ENCODE measurements at regions not wholly inside any gene's neighbourhood (a gene's known extent, or its start where the extent isn't known, plus 50 kb on each side); places are given as distances from the start of the nearest gene placed in this dataset.

DNA sequence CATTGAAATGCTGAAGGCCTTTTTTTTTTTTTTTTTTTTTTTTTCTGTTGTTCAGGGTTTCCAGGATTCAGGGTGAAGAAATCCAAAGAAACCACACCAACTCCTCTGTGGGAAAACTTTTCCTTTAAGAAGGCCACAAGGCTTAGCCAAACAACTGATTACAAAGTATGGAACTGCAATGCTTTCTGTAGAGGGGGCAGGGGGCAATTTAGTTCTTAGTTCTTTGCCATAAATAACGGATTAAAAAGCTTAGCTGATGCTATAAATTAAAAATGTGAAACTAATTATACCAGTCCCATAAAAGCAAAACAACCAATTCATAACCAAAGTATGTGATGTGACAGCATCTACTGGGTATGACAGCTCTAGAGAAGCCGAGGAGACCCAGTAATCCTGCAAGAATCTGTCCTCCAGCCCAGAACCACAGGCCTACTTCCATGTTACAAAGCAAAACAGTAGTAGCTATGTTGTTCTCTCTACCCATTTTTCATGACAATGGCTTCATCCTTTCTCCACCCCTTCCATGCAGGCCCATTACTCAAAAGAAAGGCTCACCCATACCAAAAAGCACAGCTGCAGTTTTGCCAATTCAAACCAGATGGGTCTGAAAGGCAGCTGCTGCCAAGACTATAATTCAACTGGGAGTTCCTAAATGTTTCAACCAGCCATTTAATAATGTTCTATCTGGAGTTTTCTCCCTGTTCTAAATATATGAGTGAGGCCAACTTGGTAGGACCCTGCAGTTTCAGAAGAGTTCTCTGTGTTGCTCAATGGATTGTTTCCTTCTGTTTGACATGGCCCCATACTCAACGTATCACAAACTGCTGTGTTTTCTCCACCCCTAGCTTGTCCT is 167.1 kb upstream of the ZFHX3 start:
- no peaks in the 10 kb centered on the region for H3K79me2 ChIP-seq (ENCODE audit: control insufficient read depth, insufficient read depth, low read length)
- H3K4me3 ChIP-seq (ENCODE audit: control insufficient read depth in 2 of 3, extremely low read depth in 1 of 3, insufficient read depth in 2 of 3, low read depth in 1 of 3, low read length in 3 of 3): no peak overlapping the region
- H4K20me1 ChIP-seq (ENCODE audit: control insufficient read depth, extremely low read depth, insufficient read depth, low read length): no peaks in the 10 kb centered on the region
- no peaks in the 10 kb centered on the region for H3K9me1 ChIP-seq (ENCODE audit: control insufficient read depth, extremely low read depth, insufficient read depth, low read length)
- H3K9me3 ChIP-seq (ENCODE audit: control insufficient read depth, low read depth, low read length): peaks cover 2% of the 10 kb centered on the region
- H3K4me1 ChIP-seq (ENCODE audit: control insufficient read depth, extremely low read depth, insufficient read depth, low read length): no peaks in the 10 kb centered on the region
- dilution Hi-C loops (cut with MboI; ENCODE audit: extremely low pct_ligation_motif_present, low sequenced_read_pairs): no loop called here
- H3K27ac ChIP-seq (ENCODE audit: control insufficient read depth, insufficient read depth, low read length): no peak overlapping the region
- no peak overlapping the region for H2AFZ ChIP-seq (ENCODE audit: control insufficient read depth, low read length)
- H3K36me3 ChIP-seq (ENCODE audit: control insufficient read depth in 2 of 2, extremely low read depth in 1 of 2, insufficient read depth in 2 of 2, low read length in 2 of 2): no peaks in the 10 kb centered on the region
- TF ChIP-seq, protein P1, sequence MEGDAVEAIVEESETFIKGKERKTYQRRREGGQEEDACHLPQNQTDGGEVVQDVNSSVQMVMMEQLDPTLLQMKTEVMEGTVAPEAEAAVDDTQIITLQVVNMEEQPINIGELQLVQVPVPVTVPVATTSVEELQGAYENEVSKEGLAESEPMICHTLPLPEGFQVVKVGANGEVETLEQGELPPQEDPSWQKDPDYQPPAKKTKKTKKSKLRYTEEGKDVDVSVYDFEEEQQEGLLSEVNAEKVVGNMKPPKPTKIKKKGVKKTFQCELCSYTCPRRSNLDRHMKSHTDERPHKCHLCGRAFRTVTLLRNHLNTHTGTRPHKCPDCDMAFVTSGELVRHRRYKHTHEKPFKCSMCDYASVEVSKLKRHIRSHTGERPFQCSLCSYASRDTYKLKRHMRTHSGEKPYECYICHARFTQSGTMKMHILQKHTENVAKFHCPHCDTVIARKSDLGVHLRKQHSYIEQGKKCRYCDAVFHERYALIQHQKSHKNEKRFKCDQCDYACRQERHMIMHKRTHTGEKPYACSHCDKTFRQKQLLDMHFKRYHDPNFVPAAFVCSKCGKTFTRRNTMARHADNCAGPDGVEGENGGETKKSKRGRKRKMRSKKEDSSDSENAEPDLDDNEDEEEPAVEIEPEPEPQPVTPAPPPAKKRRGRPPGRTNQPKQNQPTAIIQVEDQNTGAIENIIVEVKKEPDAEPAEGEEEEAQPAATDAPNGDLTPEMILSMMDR (optimal IDR thresholded peaks at IDR 0.05 in 1 of 3, IDR thresholded peaks at IDR 0.05 in 1 of 3, conservative IDR thresholded peaks at IDR 0.05 in 1 of 3; ENCODE audit: extremely low read depth in 1 of 3, insufficient read depth in 2 of 3, low read length in 3 of 3): no peak
- TF ChIP-seq EZH2 (IDR thresholded peaks at IDR 0.05; ENCODE audit: low read length): no peak
- DNase-seq (ENCODE audit: low read depth, low spot score) (no peak), FAIRE-seq (no peak)
- H3K4me2 ChIP-seq (ENCODE audit: control insufficient read depth, extremely low read depth, insufficient read depth, low read depth, low read length): no peak overlapping the region
- H3K27me3 ChIP-seq (ENCODE audit: control insufficient read depth, extremely low read depth, insufficient read depth, low read length): no peaks in the 10 kb centered on the region
- H3K9ac ChIP-seq (ENCODE audit: control insufficient read depth, extremely low read depth, insufficient read depth, low read length): no peak overlapping the region

DNA sequence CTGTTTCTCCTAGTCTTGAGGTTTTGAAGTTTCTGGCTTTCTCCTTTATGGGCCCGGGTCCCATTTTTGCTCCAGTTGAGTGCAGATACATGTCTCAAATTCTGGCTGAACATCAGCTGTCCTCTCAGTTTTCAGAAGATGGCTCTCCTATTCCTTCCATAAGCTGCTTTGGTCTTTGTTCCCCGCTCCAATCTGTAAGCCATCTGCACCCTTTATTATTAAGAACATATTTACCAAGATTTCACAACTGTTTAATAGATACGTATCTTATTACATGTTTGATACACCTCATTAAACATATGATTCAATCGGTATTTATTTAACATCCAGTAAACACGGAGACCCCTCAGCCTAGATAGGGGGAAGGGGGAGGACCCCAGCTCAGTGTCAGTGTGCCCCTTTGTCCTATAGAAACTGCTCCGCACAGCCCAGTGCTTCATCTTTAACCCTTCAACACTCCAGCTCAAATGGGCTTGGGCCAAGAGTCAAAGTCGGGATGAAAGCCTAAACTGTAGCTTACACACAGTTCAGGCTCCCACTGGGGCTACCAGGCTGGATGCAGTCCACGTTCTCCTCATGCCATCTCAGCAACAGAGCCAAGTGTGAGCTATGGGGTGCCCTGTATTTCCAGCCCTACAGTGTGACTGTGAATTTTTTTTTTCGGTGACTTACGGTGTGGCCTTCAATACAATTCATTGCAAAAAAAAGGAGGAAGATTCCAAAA is 166.0 kb upstream of the ZFHX3 start:
- H3K4me3 ChIP-seq (ENCODE audit: control insufficient read depth in 2 of 3, extremely low read depth in 1 of 3, insufficient read depth in 2 of 3, low read depth in 1 of 3, low read length in 3 of 3): no peak overlapping the region
- peaks cover 2% of the 10 kb centered on the region for H3K9me3 ChIP-seq (ENCODE audit: control insufficient read depth, low read depth, low read length)
- FAIRE-seq: no peak
- no peak overlapping the region for H3K9ac ChIP-seq (ENCODE audit: control insufficient read depth, extremely low read depth, insufficient read depth, low read length)
- no peaks in the 10 kb centered on the region for H3K36me3 ChIP-seq (ENCODE audit: control insufficient read depth in 2 of 2, extremely low read depth in 1 of 2, insufficient read depth in 2 of 2, low read length in 2 of 2)
- no peaks in the 10 kb centered on the region for H3K79me2 ChIP-seq (ENCODE audit: control insufficient read depth, insufficient read depth, low read length)
- H2AFZ ChIP-seq (ENCODE audit: control insufficient read depth, low read length): no peak overlapping the region
- TF ChIP-seq, protein P1 (optimal IDR thresholded peaks at IDR 0.05 in 1 of 3, IDR thresholded peaks at IDR 0.05 in 1 of 3, conservative IDR thresholded peaks at IDR 0.05 in 1 of 3; ENCODE audit: extremely low read depth in 1 of 3, insufficient read depth in 2 of 3, low read length in 3 of 3): no peak
- no peak for TF ChIP-seq EZH2 (IDR thresholded peaks at IDR 0.05; ENCODE audit: low read length)
- no peaks in the 10 kb centered on the region for H3K4me1 ChIP-seq (ENCODE audit: control insufficient read depth, extremely low read depth, insufficient read depth, low read length)
- dilution Hi-C loops (cut with MboI; ENCODE audit: extremely low pct_ligation_motif_present, low sequenced_read_pairs): no loop called here
- H3K4me2 ChIP-seq (ENCODE audit: control insufficient read depth, extremely low read depth, insufficient read depth, low read depth, low read length): no peak overlapping the region
- no peak for DNase-seq (ENCODE audit: low read depth, low spot score)
- no peak overlapping the region for H3K27ac ChIP-seq (ENCODE audit: control insufficient read depth, insufficient read depth, low read length)
- no peaks in the 10 kb centered on the region for H4K20me1 ChIP-seq (ENCODE audit: control insufficient read depth, extremely low read depth, insufficient read depth, low read length)
- no peaks in the 10 kb centered on the region for H3K27me3 ChIP-seq (ENCODE audit: control insufficient read depth, extremely low read depth, insufficient read depth, low read length)
- H3K9me1 ChIP-seq (ENCODE audit: control insufficient read depth, extremely low read depth, insufficient read depth, low read length): no peaks in the 10 kb centered on the region

All from keratinocyte (primary cell).